NCI-H226 (cell line): ENCODE measurements at regions not wholly inside any gene's neighbourhood (a gene's known extent, or its start where the extent isn't known, plus 50 kb on each side); places are given as distances from the start of the nearest gene placed in this dataset.
"Not testable (repeated sequence)": the region's sequence is repeated elsewhere in the genome, so short reads cannot be mapped to it uniquely, and the experiment has no call there.

Experiments
- DNase-seq: peaks from one replicate; pipeline ENCODE4 v3.0.0-alpha.2; 2015

- no peak for DNase-seq
Measured at GRCh38 chr10:52551046-52551445, 221.5 kb downstream of the MBL2 start.

- no peak for DNase-seq
Measured at GRCh38 chr10:52558090-52558489, 214.5 kb downstream of the MBL2 start.

GRCh38 chr10:52561322-52561721, 211.3 kb downstream of the MBL2 start:
- no peak for DNase-seq

- DNase-seq, result no peak
Measured at GRCh38 chr10:52563360-52563759, 209.2 kb downstream of the MBL2 start.

- peak; percentile 23 for DNase-seq
Measured at GRCh38 chr10:52566471-52567246, 205.9 kb downstream of the MBL2 start.

GRCh38 chr10:52567247-52567580, 205.4 kb downstream of the MBL2 start:
- DNase-seq, result no peak

GRCh38 chr10:52568309-52568708, 204.3 kb downstream of the MBL2 start:
- DNase-seq, result no peak

GRCh38 chr10:52570490-52570889, 202.1 kb downstream of the MBL2 start:
- DNase-seq, result no peak

GRCh38 chr10:52571018-52571417, 201.6 kb downstream of the MBL2 start:
- no peak for DNase-seq

GRCh38 chr10:52571516-52572182, 200.9 kb downstream of the MBL2 start:
- no peak for DNase-seq

GRCh38 chr10:52573347-52573746, 199.2 kb downstream of the MBL2 start:
- DNase-seq, result no peak

- DNase-seq, result no peak
Measured at GRCh38 chr10:52574697-52575096, 197.9 kb downstream of the MBL2 start.

GRCh38 chr10:52577047-52577446, 195.5 kb downstream of the MBL2 start:
- DNase-seq, result no peak

- DNase-seq, result peak; percentile 62
Measured at GRCh38 chr10:52578871-52579405, 193.6 kb downstream of the MBL2 start.

GRCh38 chr10:52581636-52582035, 190.9 kb downstream of the MBL2 start:
- not testable (repeated sequence) for DNase-seq

GRCh38 chr10:52583336-52583735, 189.2 kb downstream of the MBL2 start:
- no peak for DNase-seq

- DNase-seq, result no peak
Measured at GRCh38 chr10:52586710-52587109, 185.9 kb downstream of the MBL2 start.

- DNase-seq, result no peak
Measured at GRCh38 chr10:52597189-52597863, 175.3 kb downstream of the MBL2 start.

GRCh38 chr10:52598936-52599335, 173.6 kb downstream of the MBL2 start:
- no peak for DNase-seq

- DNase-seq, result no peak
Measured at GRCh38 chr10:52599551-52600200, 172.9 kb downstream of the MBL2 start.

- DNase-seq, result not testable (repeated sequence)
Measured at GRCh38 chr10:52604131-52604530, 168.5 kb downstream of the MBL2 start.

- no peak for DNase-seq
Measured at GRCh38 chr10:52609071-52609470, 163.5 kb downstream of the MBL2 start.

- DNase-seq, result no peak
Measured at GRCh38 chr10:52609626-52610240, 162.9 kb downstream of the MBL2 start.
